COLO668 (cell line): ENCODE measurements at regions not wholly inside any gene's neighbourhood (a gene's known extent, or its start where the extent isn't known, plus 50 kb on each side); places are given as distances from the start of the nearest gene placed in this dataset.

Experiments
- DNase-seq: peaks from one replicate; lab custom pipeline; 2025; ENCODE audit not compliant: unreplicated experiment; lab: John Stamatoyannopoulos, UW

DNA sequence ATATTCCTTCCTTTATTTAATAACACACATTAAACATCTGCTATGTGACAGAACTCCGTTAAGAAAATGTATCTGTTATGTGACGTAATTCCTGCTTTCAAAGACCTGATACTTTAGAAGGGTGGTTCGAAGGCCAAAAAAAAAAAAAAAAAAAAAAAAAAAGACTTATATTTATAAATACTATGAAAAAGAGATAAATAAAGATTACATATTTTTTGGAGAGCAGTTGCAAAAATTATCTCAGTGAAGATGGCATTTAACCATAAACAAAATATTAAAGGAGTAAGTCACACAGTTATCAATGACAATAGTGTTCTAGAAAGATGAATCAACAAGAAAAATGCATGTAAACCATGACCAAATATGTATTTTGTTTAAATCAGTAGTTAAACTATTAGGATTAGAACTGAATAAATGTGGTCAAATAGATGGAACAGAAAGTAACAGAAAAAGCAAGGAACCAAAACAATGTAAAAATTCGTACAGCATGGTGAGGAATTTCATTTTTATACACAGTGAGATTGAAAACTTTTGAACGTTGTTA is 612.3 kb upstream of the SLITRK5 start:
- DNase-seq = no peak

DNA sequence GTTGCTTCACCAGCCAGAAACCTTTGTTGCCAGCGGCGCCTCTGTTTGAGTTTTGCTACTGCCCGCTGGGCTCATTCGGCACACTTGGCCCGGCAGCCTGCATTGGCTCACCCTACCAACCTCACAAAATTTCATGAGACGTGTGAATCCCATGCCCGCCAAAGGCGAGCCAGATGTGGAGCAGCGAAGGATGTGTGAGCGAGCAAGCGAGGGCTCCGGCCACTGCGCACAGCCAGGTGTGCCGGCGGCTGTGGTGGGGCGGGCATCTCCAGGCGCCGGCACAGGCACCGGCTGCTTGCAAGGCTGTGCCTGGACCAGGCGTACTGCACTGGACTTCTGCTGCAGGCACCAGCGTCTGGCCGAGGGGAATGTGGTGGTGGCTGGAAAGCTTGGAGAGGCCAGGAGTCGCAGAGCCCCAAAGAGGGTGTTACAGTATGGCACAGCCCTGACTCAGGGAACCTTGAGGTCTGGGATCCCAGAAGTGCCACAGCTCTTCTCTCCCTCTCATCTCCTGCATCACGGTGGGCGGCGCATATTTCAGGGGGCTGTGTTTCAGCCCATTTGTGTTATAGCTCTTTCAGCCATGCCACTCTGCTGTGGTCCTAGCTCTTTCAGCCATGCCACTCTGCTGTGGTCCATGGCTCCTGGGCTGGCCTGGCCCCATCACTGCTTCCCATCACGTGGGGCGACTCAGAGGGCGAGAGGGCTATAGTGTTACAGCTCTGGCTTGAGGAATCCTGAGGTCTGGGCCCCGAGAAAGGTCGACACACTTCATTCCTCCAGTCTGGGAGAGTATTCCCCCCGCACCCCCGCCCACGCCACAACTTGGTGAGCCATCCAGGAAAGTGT is 592.0 kb upstream of the SLITRK5 start:
- no peak for DNase-seq

DNA sequence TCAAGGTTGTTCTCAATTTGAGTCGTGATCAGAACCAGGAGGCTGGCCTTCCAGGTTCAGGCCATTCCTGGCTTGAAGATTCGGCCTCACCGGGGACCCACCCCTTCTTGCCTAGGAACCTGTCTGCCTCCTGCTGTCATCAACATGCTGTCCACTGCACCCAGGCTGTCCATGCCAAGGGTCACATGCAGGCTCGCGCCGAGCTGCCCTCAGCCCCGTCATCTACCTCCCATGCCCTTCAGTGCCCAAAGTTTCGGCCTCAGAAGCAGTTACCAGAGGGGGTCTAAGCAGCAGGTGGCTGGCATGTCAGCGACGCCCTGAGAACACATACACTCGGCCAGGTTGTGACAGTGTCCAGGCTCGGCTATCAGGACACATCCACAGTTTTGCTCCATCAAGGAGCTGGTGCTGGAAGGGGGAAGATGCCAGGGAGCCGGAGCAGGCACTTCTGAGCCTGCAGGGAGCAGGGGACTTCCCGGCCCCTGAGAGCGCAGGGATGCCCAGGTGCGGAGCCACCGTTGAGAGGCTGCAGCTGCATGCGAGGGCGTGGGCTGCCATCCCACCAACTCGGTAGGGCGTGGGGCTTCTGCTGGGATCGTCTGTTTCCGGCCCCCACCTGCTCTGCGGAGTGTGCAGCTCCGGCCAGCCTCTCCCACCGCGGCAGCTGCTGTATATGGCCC is 590.9 kb upstream of the SLITRK5 start:
- DNase-seq = no peak

DNA sequence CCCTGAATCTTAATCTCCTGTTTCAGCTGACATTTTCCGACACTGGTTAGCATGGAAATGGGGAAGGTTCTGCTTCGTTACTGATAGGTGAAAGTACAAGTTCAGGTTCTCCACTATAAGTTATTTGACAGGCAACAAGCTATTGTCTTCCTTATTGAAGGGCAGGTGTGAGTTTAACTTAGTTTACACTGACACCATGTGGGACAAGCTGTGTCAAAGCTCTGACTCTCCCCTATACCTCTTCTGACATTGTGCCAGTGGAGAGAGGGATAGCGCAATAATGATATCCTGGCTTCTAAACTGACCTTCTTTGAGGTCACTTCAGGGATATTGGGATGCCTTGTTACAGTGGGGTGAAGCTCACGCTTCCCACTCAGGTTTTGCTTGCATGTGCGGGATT is 587.0 kb upstream of the SLITRK5 start:
- DNase-seq = no peak

DNA sequence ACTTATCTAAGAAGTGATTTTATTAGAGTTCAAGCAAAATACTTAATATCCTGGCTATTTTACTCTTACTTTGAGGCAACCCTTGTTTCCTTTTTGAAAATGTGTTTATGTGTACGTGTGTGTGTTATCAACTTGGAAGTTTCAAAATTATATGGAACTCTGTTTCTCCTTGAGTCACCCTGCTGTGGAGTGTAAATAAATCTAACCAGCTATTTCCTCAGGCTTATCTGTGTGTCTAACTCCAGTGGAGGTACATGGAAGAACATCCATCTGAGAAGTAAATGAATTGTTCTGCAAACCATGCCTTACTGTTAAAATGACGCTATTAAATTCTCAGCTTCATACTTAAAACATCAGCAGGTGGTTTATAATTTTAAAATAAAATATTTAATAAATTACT is 583.4 kb upstream of the SLITRK5 start:
- no peak for DNase-seq

DNA sequence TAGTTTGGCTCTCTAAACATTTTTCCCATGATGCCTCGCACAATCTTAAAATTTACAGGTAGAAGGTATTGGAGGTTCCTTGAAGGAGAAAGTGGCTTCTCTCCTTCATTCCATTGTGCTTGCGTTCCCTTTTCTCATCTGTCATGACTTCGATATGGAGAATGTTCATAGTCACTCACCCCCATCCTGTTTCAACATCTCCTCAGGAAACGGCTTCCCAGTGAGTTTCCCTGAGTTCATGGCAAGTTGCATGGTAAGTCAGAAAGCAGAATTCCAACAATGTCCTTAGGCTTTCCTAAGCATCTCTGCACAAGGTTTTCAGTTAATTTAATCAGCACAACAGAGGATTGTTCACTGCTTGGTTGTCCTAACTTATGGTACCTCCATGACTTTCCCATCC is 581.8 kb upstream of the SLITRK5 start:
- DNase-seq = no peak

DNA sequence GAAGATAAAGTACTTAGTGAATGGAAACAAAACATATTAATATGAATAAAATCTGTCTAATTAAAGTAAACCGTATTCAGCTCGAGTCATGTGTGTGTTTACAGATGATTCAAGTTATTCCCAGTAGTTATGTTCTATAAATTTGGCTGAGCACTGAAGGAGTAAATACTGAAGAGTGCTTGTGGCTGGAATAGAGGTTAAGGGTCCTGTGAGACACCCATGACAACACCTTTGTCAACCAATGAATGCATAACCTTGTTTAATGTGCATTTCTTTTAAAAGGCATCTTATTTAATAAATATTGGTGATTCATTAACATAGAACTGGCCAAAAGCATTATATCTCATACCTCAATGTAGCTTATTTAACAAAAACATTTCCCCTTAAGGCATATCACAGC is 577.8 kb upstream of the SLITRK5 start:
- DNase-seq = no peak

DNA sequence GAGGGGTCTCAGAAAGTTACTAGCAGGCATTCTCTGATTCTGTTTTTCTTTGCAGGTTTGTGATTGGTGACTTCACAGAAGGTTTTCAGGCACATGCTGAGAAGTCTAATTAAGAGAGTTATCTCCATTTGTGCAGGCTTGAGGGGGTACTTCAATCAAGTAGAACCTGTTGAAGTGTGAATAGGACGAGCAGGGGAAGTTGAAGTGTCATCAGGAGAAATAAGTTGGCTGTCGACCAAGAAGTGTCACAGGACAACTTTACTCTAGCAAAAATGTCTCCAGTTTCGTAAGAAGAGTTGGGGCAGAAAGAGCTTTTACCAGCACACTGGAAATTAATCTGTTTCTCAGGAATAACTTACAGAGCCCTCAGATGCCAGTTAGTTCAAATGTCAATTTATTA is 576.5 kb upstream of the SLITRK5 start:
- DNase-seq = no peak

DNA sequence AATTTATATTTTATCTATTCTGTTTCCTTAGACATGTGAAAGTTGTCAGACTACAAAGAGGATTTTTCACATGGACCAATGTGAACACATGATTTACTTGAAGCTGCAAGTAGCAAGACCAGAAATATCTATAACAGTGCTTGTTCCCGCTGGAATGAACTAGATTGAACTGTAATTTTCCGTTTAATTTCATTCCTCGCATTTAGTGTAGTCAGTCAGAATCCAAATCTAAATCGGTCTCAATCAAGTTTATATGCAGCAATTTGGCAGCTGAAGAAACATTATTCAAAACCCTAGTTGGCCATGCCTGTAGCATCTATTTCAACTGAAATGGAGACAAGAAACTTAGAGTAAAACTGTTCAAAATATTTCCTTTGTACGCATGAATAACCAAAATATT is 570.7 kb upstream of the SLITRK5 start:
- DNase-seq = no peak

DNA sequence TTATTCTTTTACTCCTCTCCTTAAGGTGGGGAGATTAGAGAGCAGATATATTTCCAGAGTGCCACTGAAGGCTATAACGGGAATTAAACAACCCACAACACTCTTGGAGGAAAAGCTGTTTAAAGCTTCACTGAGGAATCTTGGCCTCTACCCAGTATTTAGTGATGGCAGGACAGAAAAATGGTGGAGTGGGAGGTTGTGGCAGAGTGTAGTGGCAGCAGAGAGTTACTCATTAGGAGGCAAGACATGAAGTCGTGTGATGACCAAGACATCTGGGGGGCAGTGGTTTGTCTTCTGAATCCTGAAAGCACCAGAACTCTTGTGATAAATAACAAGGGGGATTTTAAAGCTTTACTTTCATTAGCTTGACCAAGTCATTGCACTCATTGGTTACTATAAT is 563.5 kb upstream of the SLITRK5 start:
- DNase-seq = no peak

DNA sequence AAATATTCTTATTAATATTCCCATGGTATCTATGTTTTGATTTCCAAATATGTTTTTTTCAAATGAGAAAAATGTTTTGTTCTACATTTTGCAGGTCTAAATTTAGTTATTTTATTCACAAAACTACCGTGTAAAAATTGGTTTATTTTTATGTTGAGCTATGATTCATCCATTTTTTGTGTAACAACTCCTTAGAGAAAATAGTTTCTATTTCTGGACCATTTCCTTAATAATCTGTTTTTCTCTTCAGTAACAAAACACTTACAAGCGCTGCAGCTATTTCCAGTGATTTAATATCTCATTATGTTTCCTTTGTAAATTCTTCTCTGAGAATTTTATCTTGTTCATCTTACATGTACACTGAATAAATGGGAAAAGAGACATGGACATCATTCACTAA is 550.7 kb upstream of the SLITRK5 start:
- DNase-seq = no peak

DNA sequence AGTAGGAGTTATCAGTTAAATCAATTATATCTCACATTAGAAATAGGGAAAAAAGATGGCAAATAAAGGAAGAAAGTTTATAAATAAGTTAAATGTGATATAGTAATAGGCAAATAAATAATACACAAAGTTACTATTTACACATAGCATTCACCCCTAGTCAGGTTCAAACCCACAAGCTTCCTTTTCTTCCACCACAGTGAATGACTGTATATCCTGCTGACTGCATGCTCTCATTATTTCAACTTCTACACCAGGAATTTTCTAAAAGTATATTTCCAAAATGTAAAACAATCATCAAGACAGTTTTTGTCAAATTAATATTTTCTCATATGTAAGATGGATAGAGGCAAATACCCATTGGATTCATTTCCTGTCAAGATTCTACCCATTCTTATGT is 548.6 kb upstream of the SLITRK5 start:
- DNase-seq = no peak

DNA sequence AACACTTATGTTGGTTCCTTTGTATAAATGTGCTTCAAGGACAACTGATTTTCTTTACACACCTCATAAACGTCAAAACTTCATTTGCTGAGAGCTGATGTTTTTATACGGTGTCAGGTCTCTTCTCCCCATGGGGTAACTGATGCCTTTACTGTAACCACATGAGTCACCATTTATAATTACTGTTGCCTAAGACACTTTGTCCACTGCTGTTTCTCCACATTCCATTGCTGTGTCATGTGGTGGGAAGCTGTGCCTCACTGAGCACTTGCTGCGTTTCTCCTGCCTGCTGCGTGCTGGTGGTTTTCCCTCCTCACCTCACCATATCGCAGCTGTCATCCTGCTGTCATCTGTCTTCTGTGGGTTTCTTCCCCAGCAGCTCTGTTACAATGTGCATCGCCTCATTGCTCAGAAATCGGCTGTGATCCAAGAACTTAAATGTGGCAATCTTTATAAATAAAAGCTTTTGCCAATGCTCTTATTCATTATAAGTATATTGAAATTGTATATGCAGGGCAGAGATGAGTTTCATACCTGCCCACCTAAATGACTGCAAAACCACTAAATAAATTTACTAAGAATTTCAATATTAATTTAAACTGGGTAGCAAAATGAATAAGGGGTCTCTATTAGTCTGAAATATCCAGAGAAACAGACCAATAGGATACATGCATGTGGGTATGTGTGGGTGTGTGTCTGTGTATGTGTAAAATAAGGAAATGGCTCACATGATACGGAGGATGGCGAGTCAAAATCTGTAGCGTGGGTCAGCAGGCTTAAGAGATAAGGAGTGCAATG is 547.0 kb upstream of the SLITRK5 start:
- DNase-seq = peak; percentile 47

DNA sequence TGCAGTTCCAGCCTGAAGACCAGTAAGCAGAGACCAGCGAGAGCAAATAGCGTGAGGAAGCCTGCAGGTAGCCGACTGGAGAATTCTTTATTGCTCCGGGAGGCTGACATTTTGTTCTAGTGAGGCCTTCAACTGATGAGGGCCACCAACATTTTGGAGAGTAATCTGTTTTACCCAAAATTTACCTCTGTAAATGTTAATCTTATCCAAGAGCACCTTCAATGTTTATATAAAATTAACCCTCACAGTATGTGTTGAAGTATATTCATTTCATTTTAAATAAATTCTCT is 546.4 kb upstream of the SLITRK5 start:
- no peak for DNase-seq

DNA sequence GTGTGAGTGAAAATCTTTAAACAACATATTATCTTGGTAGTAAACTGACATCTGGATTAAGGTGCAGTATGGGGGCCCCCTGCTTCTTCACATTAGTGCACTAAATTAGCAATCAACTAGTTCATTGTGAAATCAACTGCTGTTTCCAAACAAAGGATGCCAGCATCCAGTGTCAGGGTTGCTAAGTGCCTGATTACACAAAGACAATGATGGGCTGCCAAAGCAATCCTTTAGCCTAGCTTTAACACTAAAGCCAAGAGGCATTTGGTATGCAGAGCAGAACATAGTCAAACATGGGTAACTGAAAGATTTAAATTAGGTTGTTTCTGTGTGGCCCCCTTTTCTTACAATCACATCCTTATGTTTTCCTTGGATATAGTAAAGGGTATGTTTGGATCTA is 543.1 kb upstream of the SLITRK5 start:
- no peak for DNase-seq

DNA sequence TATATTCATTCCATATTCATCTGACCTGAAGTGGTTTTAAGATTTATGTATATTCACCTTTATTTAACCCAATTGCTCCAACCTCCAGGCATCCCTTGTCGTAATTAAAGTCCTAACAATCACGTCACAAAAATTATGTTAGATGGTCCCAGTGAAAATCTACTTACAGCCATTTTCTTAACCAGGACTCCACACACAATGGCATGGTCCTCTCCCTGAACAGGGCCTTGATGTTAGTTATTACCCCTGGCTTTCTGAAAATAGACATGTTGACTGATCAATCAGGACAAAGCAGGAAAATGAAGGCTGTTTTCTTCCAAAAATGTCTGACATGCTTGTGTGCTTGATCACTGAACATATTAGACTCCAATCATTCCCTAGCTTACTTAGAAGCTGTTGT is 542.7 kb upstream of the SLITRK5 start:
- DNase-seq = no peak

DNA sequence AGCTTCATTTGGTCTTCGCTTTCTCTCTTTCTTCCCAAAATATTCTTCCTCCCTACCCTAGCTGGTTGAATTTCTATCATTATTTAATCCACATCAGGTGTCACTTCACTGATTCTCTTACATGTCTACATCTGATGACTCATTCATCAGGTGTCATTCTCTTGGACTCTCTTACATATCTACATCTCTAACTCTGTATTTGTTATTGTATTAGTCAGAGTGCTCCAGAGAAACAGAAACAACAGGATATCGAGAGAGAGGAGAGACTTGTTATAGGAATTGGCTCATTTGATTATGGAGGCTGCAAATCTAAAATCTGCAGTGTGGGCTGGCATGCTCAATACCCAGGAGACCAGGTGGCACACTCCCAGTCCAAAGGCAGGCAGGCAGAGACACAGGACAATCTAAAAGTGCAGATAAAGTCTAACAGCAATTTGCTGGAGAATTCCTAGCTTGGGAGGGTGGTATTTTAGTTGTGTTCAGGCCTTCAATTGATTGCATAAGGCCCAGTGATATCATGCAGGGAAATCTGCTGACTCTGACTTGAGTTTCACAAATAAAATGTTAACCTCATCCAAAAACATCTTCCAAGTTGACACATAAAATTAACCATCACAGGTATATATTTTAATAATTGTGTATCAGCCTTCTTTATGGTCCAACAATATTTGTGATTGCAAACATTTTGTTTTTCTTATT is 541.4 kb upstream of the SLITRK5 start:
- no peak for DNase-seq

DNA sequence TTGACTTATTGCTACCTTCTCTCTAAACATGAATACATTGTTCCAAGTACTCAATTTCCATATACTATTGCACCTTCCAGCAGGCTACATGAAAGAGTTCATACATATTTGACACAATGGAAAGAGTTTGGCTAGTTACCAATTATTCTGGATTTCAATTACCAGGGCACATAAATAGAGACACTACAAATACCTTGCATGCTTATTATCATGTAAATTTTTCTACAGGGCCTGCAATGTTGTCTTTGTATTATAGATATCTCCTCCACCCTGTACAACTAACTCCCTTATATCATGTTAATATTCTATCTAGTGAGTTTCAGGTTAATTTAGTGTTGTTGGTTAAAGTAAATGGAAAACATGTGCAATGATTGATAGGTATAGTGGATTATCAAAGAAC is 540.7 kb upstream of the SLITRK5 start:
- DNase-seq = no peak

DNA sequence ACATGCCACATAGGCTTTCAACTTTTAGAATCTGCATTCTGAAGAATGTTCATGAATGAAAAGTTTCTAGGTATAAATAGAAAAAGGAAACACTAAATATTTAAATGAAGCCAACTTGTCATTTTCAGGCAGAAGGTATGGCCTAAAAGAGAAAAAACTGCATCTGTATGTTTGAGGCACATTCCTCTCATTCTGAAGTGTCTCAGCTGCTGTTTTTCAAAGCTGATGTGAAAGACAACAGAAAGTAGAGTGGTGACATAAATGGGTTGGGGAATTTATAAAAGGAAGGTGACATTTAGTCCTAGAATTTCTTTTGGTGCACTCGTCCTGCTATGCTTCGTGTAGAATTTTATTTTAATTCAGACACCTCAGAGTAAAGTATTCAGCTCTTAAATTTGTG is 539.6 kb upstream of the SLITRK5 start:
- no peak for DNase-seq

DNA sequence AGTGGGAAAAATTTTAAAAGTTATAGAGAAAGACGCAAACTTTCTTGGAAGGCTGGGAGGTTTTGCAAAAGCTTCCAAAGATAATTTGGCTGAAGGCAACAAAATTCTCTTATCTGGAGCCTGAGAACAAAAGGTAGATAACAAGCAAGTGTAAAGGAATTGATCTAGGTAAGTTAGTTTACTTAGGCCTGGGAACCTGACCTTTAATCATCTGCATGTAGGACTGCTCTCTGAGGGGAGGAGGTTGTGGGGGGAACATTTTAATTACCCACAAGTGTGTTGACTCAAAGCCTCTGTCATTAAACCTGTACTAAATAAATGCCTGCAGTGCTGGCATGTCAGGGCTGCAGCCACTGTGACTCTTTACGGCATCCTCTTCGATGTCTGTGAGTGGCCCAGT is 532.3 kb upstream of the SLITRK5 start:
- DNase-seq = no peak

DNA sequence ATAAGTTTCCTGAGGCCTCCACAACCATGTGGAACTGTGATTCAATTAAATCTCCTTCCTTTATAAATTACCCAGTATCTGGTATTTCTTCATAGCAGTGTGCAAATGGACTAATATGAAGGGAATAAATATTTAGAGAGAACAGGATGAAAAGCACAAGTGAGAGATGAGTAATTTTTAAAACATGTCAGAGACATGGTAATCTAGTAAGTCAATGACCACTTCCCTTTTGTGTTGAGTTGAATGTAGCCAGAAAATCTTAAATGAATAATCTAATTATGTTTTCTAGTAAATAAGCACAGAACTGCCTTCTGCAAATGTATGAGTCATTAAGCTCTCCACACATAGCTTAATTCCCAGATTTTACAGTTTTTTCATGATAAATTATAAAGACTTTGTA is 524.1 kb upstream of the SLITRK5 start:
- DNase-seq = no peak
